Spleen (tissue), 7 donors: ENCODE measurements at regions not wholly inside any gene's neighbourhood (a gene's known extent, or its start where the extent isn't known, plus 50 kb on each side); places are given as distances from the start of the nearest gene placed in this dataset.

Source experiments
- CTCF ChIP-seq, 11 experiments: fragments of 200-600 bp in 7 of 11; fragments of 450-650 bp in 4 of 11; sonication (generic) in 4 of 11; IDR thresholded peaks in 8 of 11; conservative IDR thresholded peaks in 3 of 11; 1 replicate in 7 of 11; 2 replicates in 4 of 11; pipeline versions ENCODE4 v1.4.0 to v1.8.0; 2016 to 2021; ENCODE audit warnings: antibody characterized with exemption in 11 of 11, inconsistent platforms in 4 of 11, mild to moderate bottlenecking in 1 of 11
- POLR2AphosphoS5 ChIP-seq, 3 donors: sonication (generic); formaldehyde crosslinking; IDR thresholded peaks; one replicate each; pipeline ENCODE4 v1.5.1; 2017; ENCODE audit warnings: antibody characterized with exemption in 3 of 3
- donor health status: DM: no; HTN: no; CAD: no; lungs with moderate emphysema.
- donor health status: DM: no; HTN: no; CAD: no.
- donor health status: DM: no; HTN: no; CAD: no.

GRCh38 chr16:25523183-25523582, 168.6 kb upstream of the HS3ST4 start:
- no peak for TF ChIP-seq POLR2AphosphoS5 (IDR thresholded peaks at IDR 0.05)
- TF ChIP-seq CTCF (IDR thresholded peaks at IDR 0.05 in 8 of 11, conservative IDR thresholded peaks at IDR 0.05 in 3 of 11) = no peak
